ENCODE measurements at regions not wholly inside any gene's neighbourhood (a gene's known extent, or its start where the extent isn't known, plus 50 kb on each side); places are given as distances from the start of the nearest gene placed in this dataset.

- TF ChIP-seq POLR2A (IDR thresholded peaks at IDR 0.05) (no peak), CTCF (IDR thresholded peaks at IDR 0.05 in 4 of 5, conservative IDR thresholded peaks at IDR 0.05 in 1 of 5) (no peak)
Measured at GRCh38 chr7:86470763-86471162, 172.9 kb upstream of the GRM3 start.
